B cell (primary cell): ENCODE measurements at regions not wholly inside any gene's neighbourhood (a gene's known extent, or its start where the extent isn't known, plus 50 kb on each side); places are given as distances from the start of the nearest gene placed in this dataset.

ENCODE experiments used
- ATAC-seq: fragments of 200-7000 bp; cut with Tn5 transposase; one replicate; pipeline ENCODE4 v1.10.0; 2021; ENCODE audit warnings: low read depth, mild to moderate bottlenecking, moderate number of reproducible peaks, moderate library complexity
- CTCF ChIA-PET: fragments of 350-600 bp; sonication (Branson Sonifier 250); formaldehyde crosslinking; loops from one replicate; lab custom pipeline; 2021; ENCODE audit warnings: antibody characterized with exemption, inconsistent platforms; lab: Charles Lee
- POLR2A ChIA-PET: fragments of 350-600 bp; sonication (Branson Sonifier 250); formaldehyde crosslinking; loops from one replicate; lab custom pipeline; 2021; ENCODE audit warnings: antibody characterized with exemption; lab: Charles Lee
- DNase-seq: peaks from one replicate; pipeline ENCODE4 v3.0.0; 2013
- H2AFZ ChIP-seq: 2 replicates; pipeline ENCODE4 v1.6.1; 2012; ENCODE audit warnings: mild to moderate bottlenecking, low read depth, low read length; ENCODE audit not compliant: insufficient read depth, poor library complexity, severe bottlenecking
- H3K27ac ChIP-seq, 2 donors: 1 replicate in 1 of 2; 2 replicates in 1 of 2; pipeline ENCODE4 v1.5.1; 2012 to 2013; ENCODE audit warnings: low read length in 2 of 2, mild to moderate bottlenecking in 2 of 2, moderate library complexity in 1 of 2
- H3K27me3 ChIP-seq, 4 experiments: fragments of 200-600 bp in 1 of 4; sonication (generic) in 1 of 4; replicated peaks in 1 of 4; 1 replicate in 2 of 4; 2 replicates in 2 of 4; pipeline versions ENCODE4 v1.6.1 to v1.7.0; 2013 to 2016; ENCODE audit warnings: low read length in 3 of 4, mild to moderate bottlenecking in 2 of 4, mixed read lengths in 1 of 4, moderate library complexity in 1 of 4; ENCODE audit not compliant: insufficient read depth in 4 of 4, control insufficient read depth in 3 of 4; ENCODE audit errors: control extremely low read depth in 1 of 4
- H3K36me3 ChIP-seq, 2 experiments: replicated peaks in 1 of 2; 1 replicate in 1 of 2; 2 replicates in 1 of 2; pipeline versions ENCODE4 v1.6.1 to v1.7.1; 2013; ENCODE audit warnings: low read length in 1 of 2; ENCODE audit not compliant: insufficient read depth in 2 of 2, control insufficient read depth in 1 of 2; ENCODE audit errors: control extremely low read depth in 1 of 2, extremely low read depth in 1 of 2
- H3K4me1 ChIP-seq, 2 donors: fragments of 200-600 bp in 1 of 2; sonication (generic) in 1 of 2; 1 replicate in 1 of 2; 2 replicates in 1 of 2; pipeline versions ENCODE4 v1.5.1 to v1.6.1; 2013 to 2017; ENCODE audit warnings: low read length in 2 of 2; ENCODE audit not compliant: control insufficient read depth in 2 of 2, insufficient read depth in 2 of 2
- H3K4me2 ChIP-seq: replicated peaks from 2 replicates; pipeline ENCODE3; 2012; ENCODE audit warnings: mild to moderate bottlenecking, low read depth, low read length; ENCODE audit not compliant: poor library complexity, severe bottlenecking
- H3K4me3 ChIP-seq, 5 experiments: fragments of 200-600 bp in 1 of 5; sonication (generic) in 1 of 5; 1 replicate in 3 of 5; 2 replicates in 2 of 5; pipeline versions ENCODE4 v1.5.1 to v1.7.0; 2011 to 2016; ENCODE audit warnings: low read length in 4 of 5, mild to moderate bottlenecking in 4 of 5, low read depth in 2 of 5, control low read depth in 1 of 5, moderate library complexity in 1 of 5; ENCODE audit not compliant: insufficient read depth in 1 of 5; ENCODE audit errors: control extremely low read depth in 1 of 5, extremely low read depth in 1 of 5
- H3K79me2 ChIP-seq: fragments of 200-600 bp; sonication (generic); one replicate; pipeline ENCODE4 v1.6.0; 2016; ENCODE audit warnings: low read length; ENCODE audit not compliant: control insufficient read depth, insufficient read depth
- H3K9ac ChIP-seq: fragments of 200-600 bp; sonication (generic); 2 replicates; pipeline ENCODE4 v1.6.1; 2017; ENCODE audit warnings: mild to moderate bottlenecking, low read length, moderate library complexity
- H3K9me3 ChIP-seq, 3 donors: one replicate each; pipeline versions ENCODE4 v1.6.1 to v1.7.1; 2013; ENCODE audit warnings: low read length in 2 of 3; ENCODE audit not compliant: control insufficient read depth in 2 of 3, insufficient read depth in 1 of 3; ENCODE audit errors: control extremely low read depth in 1 of 3
- H4K20me1 ChIP-seq: 2 replicates; pipeline ENCODE4 v1.6.0; 2012; ENCODE audit warnings: mild to moderate bottlenecking, low read length; ENCODE audit not compliant: insufficient read depth, control insufficient read depth, poor library complexity, severe bottlenecking
- H3K27ac Mint-ChIP-seq: one replicate; pipeline ENCODE4 v1.8.0; 2021; ENCODE audit warnings: mixed read lengths
- H3K27me3 Mint-ChIP-seq: one replicate; pipeline ENCODE4 v1.8.0; 2021; ENCODE audit warnings: mixed read lengths
- H3K4me1 Mint-ChIP-seq: one replicate; pipeline ENCODE4 v1.8.0; 2021; ENCODE audit warnings: mixed read lengths
- H3K4me3 Mint-ChIP-seq: one replicate; pipeline ENCODE4 v1.8.0; 2021; ENCODE audit warnings: mixed read lengths
- H3K9me3 Mint-ChIP-seq: one replicate; pipeline ENCODE4 v1.8.0; 2022; ENCODE audit warnings: mixed read lengths; ENCODE audit not compliant: insufficient read depth
- EZH2 ChIP-seq: IDR thresholded peaks from 2 replicates; pipeline ENCODE4 v1.6.1; 2012; ENCODE audit warnings: borderline replicate concordance, low read depth, mild to moderate bottlenecking, moderate library complexity, low read length; ENCODE audit not compliant: insufficient read depth, poor library complexity, severe bottlenecking
- WGBS: methylation state at CpG from one replicate; pipeline ENCODE4 v1.1.5; 2013; ENCODE audit warnings: missing lambda C conversion rate; ENCODE audit not compliant: insufficient coverage; 5-methylcytosine and 5-hydroxymethylcytosine counted together
- intact Hi-C: fragments of 100-400 bp; cut with micrococcal nuclease; formaldehyde crosslinking; loops from one replicate; pipeline ENCODE4 v1.10.0; 2022
- TF ChIP-seq, protein P1 (sequence below): fragments of 200-600 bp; IDR thresholded peaks from one replicate; pipeline ENCODE4 v1.8.0; 2022; ENCODE audit warnings: antibody characterized with exemption, mild to moderate bottlenecking

DNA sequence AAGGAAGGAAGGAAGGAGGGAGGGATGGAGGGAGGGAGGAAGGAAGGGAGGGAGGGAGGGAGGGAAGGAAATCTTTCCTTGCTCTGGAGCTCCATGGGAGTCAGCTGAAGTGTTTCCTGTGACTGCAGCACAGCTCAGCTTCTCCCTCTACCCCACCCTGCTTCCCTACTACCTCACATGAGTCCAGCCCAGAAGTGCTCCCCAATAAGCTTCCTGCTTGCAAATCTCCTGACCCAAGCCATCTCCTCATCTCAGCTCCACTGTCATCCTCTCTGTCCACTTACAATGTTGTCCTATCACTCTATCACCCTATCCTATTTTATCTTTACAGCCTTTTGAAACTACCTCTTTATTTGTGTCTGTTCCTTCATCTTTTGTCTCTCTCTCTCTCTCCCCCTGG lies 52.9 kb upstream of the SSBP3 start:
- no peaks in the 10 kb centered on the region for H3K27me3 ChIP-seq
- no peak overlapping the region for H3K4me3 ChIP-seq
- no peak overlapping the region for H3K4me2 ChIP-seq
- TF ChIP-seq, protein P1, sequence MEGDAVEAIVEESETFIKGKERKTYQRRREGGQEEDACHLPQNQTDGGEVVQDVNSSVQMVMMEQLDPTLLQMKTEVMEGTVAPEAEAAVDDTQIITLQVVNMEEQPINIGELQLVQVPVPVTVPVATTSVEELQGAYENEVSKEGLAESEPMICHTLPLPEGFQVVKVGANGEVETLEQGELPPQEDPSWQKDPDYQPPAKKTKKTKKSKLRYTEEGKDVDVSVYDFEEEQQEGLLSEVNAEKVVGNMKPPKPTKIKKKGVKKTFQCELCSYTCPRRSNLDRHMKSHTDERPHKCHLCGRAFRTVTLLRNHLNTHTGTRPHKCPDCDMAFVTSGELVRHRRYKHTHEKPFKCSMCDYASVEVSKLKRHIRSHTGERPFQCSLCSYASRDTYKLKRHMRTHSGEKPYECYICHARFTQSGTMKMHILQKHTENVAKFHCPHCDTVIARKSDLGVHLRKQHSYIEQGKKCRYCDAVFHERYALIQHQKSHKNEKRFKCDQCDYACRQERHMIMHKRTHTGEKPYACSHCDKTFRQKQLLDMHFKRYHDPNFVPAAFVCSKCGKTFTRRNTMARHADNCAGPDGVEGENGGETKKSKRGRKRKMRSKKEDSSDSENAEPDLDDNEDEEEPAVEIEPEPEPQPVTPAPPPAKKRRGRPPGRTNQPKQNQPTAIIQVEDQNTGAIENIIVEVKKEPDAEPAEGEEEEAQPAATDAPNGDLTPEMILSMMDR = no peak
- no peak for TF ChIP-seq EZH2
- no peaks in the 10 kb centered on the region for H3K79me2 ChIP-seq
- Mint-ChIP-seq H3K4me3 (no peak overlapping the region), H3K9me3 (no peaks in the 10 kb centered on the region), H3K4me1 (peaks cover 1% of the 10 kb centered on the region), H3K27me3 (peaks cover 14% of the 10 kb centered on the region), H3K27ac (no peak overlapping the region)
- ChIA-PET POLR2A (no interaction called here), CTCF (interaction anchor here (0.7 kb wide), 1 partner anchor 13 kb away, joined by 3 read pairs; no protein-coding TSS in a partner anchor)
- no peaks in the 10 kb centered on the region for H4K20me1 ChIP-seq
- ATAC-seq (no peak), DNase-seq (no peak)
- H3K4me1 ChIP-seq = peaks cover 0 to under 1% of the 10 kb centered on the region in 2 donors
- H3K36me3 ChIP-seq = no peaks in the 10 kb centered on the region
- H2AFZ ChIP-seq = no peak overlapping the region
- H3K9ac ChIP-seq = no peak overlapping the region
- H3K9me3 ChIP-seq = no peaks in the 10 kb centered on the region
- intact Hi-C loops = no loop called here
- H3K27ac ChIP-seq = no peak overlapping the region

DNA sequence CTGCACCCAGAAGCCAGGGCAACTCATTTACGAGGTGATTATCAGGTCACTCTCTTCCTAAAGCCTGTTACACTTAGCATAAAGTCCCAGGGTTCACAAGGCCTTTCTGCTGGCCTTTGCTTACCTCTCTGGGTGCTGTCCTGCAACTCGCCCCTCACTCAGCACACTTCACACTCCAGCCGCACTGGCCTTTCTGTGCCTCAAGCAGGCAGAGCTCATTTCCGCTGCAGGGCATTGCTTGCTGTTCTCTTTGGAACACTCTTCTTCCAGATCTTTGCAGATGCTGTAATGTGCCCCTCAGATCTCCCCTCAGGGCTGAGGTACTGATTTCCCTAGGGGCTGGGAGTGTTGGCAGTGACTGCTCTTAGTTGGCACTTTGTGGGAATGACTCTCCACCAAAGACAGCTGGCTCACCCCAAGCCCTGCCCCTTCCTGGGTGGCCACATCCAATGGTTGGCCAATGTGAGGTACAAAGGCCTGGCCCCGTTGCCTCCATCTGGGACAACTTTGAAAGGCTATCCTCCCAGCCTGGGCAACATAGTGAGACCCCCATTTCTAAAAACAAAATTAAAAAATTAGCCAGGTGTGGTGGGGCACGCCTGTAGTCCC lies 50.8 kb upstream of the SSBP3 start:
- H3K79me2 ChIP-seq = no peaks in the 10 kb centered on the region
- H3K4me2 ChIP-seq = no peak overlapping the region
- no peaks in the 10 kb centered on the region for H3K27me3 ChIP-seq
- DNase-seq = no peak
- no peak overlapping the region for H3K27ac ChIP-seq
- H3K9ac ChIP-seq = no peak overlapping the region
- CTCF ChIA-PET = no interaction called here
- POLR2A ChIA-PET = interaction anchor here (0.6 kb wide), 1 partner anchor 381 kb away, joined by 6 read pairs; no protein-coding TSS in a partner anchor
- Mint-ChIP-seq H3K9me3 (no peaks in the 10 kb centered on the region), H3K4me3 (no peak overlapping the region), H3K27ac (no peak overlapping the region), H3K27me3 (peaks cover 22% of the 10 kb centered on the region), H3K4me1 (peaks cover 1% of the 10 kb centered on the region)
- no peaks in the 10 kb centered on the region for H4K20me1 ChIP-seq
- H3K9me3 ChIP-seq = no peaks in the 10 kb centered on the region
- TF ChIP-seq, protein P1 = no peak
- no peak for TF ChIP-seq EZH2
- no peak overlapping the region for H3K4me3 ChIP-seq
- no peaks in the 10 kb centered on the region for H3K4me1 ChIP-seq
- WGBS = 83% methylated on average over 6 of the region's 6 CpGs
- ATAC-seq = no peak
- intact Hi-C loops = no loop called here
- H3K36me3 ChIP-seq = no peaks in the 10 kb centered on the region
- no peak overlapping the region for H2AFZ ChIP-seq
